ENCODE measurements at regions not wholly inside any gene's neighbourhood (a gene's known extent, or its start where the extent isn't known, plus 50 kb on each side); places are given as distances from the start of the nearest gene placed in this dataset.
"Not testable (repeated sequence)": the region's sequence is repeated elsewhere in the genome, so short reads cannot be mapped to it uniquely, and the experiment has no call there.

DNA sequence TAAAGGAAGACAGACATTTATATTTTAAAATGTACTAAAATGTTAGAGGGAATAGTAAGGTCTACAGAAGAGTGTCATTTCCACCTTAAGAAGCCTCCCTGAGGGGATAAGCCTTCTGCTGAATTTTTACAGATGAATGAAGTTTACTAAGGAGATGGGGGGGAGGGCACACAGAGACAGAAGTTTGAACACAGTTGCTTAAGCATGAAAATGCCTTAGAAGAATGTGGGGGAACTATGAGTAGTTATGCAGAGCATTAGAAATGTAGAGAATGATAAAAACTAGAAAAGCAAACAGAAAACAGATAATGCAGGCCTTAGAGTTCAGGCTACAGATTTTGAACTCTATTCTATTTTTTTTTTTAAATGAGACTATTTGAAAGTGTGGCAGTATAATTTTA, 232.2 kb upstream of the VLDLR start:
- H3K36me3 ChIP-seq (ENCODE audit: control insufficient read depth in 2 of 2, insufficient read depth in 2 of 2, low read length in 1 of 2) = no peaks in the 10 kb centered on the region
- H3K9me3 ChIP-seq (ENCODE audit: control insufficient read depth in 2 of 2, insufficient read depth in 1 of 2, low read length in 1 of 2) = no peaks in the 10 kb centered on the region
- no peak for DNase-seq (ENCODE audit: low read depth in 6 of 9, low spot score in 9 of 9)
- H3K4me1 ChIP-seq (ENCODE audit: control insufficient read depth in 2 of 2, insufficient read depth in 2 of 2, low read length in 2 of 2) = no peaks in the 10 kb centered on the region
- no peak overlapping the region for H3K4me3 ChIP-seq (ENCODE audit: low read length in 2 of 2)
- H3K27me3 ChIP-seq (ENCODE audit: control insufficient read depth in 2 of 2, insufficient read depth in 1 of 2, low read length in 1 of 2) = no peaks in the 10 kb centered on the region
- H3K27ac ChIP-seq (ENCODE audit: low read depth in 1 of 2, low read length in 1 of 2) = no peak overlapping the region

DNA sequence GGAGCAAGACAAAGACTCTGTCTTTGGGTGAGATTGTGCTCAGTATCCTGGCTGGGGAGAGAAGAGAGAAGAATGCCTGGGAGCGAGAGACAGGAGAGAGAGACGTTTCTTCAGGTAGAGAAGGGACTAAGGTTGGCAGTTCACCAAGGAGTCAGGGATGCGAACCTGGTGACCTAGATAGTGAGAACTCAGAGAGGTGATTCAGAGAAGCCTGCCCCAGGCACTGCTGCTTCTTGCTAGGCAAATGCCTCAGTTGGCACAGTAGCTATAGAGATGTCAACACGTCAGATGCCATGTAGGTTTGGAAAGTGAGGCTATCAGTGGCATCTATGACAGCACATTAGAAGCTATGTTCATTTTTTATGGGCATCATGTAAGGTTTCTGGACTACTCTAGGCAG, 231.6 kb upstream of the VLDLR start:
- H3K4me1 ChIP-seq (ENCODE audit: control insufficient read depth in 2 of 2, insufficient read depth in 2 of 2, low read length in 2 of 2) = no peaks in the 10 kb centered on the region
- H3K36me3 ChIP-seq (ENCODE audit: control insufficient read depth in 2 of 2, insufficient read depth in 2 of 2, low read length in 1 of 2) = no peaks in the 10 kb centered on the region
- H3K27ac ChIP-seq (ENCODE audit: low read depth in 1 of 2, low read length in 1 of 2) = no peak overlapping the region
- 97% methylated on average over 4 of the region's 4 CpGs for WGBS
- no peak for DNase-seq (ENCODE audit: low read depth in 6 of 9, low spot score in 9 of 9)
- H3K4me3 ChIP-seq (ENCODE audit: low read length in 2 of 2) = no peak overlapping the region
- H3K27me3 ChIP-seq (ENCODE audit: control insufficient read depth in 2 of 2, insufficient read depth in 1 of 2, low read length in 1 of 2) = no peaks in the 10 kb centered on the region
- no peaks in the 10 kb centered on the region for H3K9me3 ChIP-seq (ENCODE audit: control insufficient read depth in 2 of 2, insufficient read depth in 1 of 2, low read length in 1 of 2)

DNA sequence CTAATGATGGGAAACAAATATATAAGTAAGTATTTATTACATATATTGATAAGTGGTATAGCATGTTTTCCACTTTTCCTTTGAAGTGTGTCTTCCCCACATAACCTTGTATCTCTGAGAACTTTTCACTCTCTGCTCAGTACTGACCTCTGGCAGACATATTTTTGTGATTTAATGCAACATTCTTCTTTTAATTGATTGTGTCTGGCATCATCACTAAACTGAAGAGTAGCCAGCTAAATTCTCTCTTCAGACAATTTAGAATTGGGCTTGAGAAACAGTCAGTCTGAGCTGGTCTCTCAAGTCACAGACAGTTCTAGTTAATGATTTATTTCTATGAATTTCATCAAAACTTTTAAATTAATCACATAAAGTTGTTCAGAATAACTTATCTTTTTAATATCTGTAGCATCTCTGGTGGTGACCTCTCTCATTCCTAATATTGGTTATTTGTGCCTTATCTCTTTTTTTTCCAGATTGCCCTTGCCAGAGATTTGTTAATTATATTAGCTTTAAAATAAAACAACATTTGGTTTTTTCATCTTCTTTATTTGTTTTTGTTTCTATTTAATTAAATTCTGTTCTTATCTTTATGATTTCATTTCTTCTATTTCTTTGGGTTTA, 230.0 kb upstream of the VLDLR start:
- H3K9me3 ChIP-seq (ENCODE audit: control insufficient read depth in 2 of 2, insufficient read depth in 1 of 2, low read length in 1 of 2); DNase-seq (ENCODE audit: low read depth in 6 of 9, low spot score in 9 of 9); H3K4me1 ChIP-seq (ENCODE audit: control insufficient read depth in 2 of 2, insufficient read depth in 2 of 2, low read length in 2 of 2): not testable (repeated sequence)

DNA sequence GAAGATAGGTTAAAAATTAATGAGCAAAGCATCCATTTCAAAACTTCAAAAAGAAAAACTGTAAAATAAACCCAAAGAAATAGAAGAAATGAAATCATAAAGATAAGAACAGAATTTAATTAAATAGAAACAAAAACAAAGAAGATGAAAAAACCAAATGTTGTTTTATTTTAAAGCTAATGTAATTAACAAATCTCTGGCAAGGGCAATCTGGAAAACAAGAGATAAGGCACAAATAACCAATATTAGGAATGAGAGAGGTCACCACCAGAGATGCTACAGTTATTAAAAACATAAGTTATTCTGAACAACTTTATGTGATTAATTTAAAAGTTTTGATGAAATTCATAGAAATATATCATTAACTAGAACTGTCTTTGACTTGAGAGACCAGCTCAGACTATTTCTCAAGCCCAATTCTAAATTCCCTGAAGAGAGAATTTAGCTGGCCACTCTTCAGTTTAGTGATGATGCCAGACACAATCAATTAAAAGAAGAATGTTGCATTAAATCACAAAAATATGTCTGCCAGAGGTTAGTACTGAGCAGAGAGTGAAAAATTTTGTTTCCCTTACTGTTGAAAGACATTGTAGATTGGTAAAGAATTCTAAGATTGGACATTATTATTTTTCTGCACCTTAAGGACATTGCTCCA, 227.4 kb upstream of the VLDLR start:
- not testable (repeated sequence) for H3K36me3 ChIP-seq (ENCODE audit: control insufficient read depth in 2 of 2, insufficient read depth in 2 of 2, low read length in 1 of 2); H3K9me3 ChIP-seq (ENCODE audit: control insufficient read depth in 2 of 2, insufficient read depth in 1 of 2, low read length in 1 of 2); DNase-seq (ENCODE audit: low read depth in 6 of 9, low spot score in 9 of 9); H3K27ac ChIP-seq (ENCODE audit: low read depth in 1 of 2, low read length in 1 of 2); H3K4me1 ChIP-seq (ENCODE audit: control insufficient read depth in 2 of 2, insufficient read depth in 2 of 2, low read length in 2 of 2); H3K27me3 ChIP-seq (ENCODE audit: control insufficient read depth in 2 of 2, insufficient read depth in 1 of 2, low read length in 1 of 2); H3K4me3 ChIP-seq (ENCODE audit: low read length in 2 of 2)

More for the DNA sequence above, 230.0 kb upstream of the VLDLR start:
- not testable (repeated sequence) for H3K27me3 ChIP-seq (ENCODE audit: control insufficient read depth in 2 of 2, insufficient read depth in 1 of 2, low read length in 1 of 2); H3K36me3 ChIP-seq (ENCODE audit: control insufficient read depth in 2 of 2, insufficient read depth in 2 of 2, low read length in 1 of 2); H3K4me3 ChIP-seq (ENCODE audit: low read length in 2 of 2); H3K27ac ChIP-seq (ENCODE audit: low read depth in 1 of 2, low read length in 1 of 2)

DNA sequence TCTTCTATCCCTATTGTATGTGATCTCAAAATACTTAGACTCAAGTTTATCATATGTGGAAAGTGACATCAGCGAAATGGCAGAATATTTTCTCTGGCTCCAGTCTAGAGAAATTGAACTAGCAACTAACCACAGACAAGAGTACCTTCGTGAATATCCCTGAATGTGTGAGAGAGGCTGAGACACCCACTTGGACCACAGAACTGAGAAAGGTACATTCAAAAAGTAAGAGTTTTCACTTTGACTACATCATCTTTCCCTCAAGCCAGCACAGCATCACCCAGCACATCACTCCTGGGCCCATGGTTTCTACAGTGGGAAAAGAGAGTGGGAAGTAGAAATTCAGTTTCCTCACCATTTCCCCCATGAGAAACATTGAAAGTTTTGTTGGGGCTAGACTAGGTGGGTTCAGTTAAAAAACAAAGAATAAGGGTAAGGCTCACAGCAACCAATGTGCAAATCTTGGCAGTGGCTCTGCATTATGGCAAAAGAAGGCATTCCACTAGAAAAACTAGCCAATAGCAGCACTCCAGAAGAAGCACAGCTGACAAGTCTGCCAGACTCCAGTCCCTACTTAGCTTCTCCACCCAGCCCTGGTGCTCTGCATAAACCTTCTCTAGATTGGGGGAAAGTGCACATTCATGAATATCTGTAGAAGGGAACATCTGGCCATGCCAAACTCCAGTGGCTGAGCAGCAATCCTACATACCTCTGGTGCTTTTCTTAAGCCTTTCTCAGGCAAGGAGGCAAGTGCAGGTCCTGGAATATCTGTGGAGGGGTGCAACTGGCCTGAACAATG, 225.6 kb upstream of the VLDLR start:
- no peak for DNase-seq (ENCODE audit: low read depth in 6 of 9, low spot score in 9 of 9)
- Histone ChIP-seq H3K4me3 (ENCODE audit: low read length in 2 of 2) (no peak overlapping the region), H3K27ac (ENCODE audit: low read depth in 1 of 2, low read length in 1 of 2) (no peak overlapping the region), H3K4me1 (ENCODE audit: control insufficient read depth in 2 of 2, insufficient read depth in 2 of 2, low read length in 2 of 2) (no peaks in the 10 kb centered on the region), H3K27me3 (ENCODE audit: control insufficient read depth in 2 of 2, insufficient read depth in 1 of 2, low read length in 1 of 2) (no peaks in the 10 kb centered on the region), H3K36me3 (ENCODE audit: control insufficient read depth in 2 of 2, insufficient read depth in 2 of 2, low read length in 1 of 2) (no peaks in the 10 kb centered on the region), H3K9me3 (ENCODE audit: control insufficient read depth in 2 of 2, insufficient read depth in 1 of 2, low read length in 1 of 2) (no peaks in the 10 kb centered on the region)
- WGBS = 86% methylated on average over 2 of the region's 2 CpGs

DNA sequence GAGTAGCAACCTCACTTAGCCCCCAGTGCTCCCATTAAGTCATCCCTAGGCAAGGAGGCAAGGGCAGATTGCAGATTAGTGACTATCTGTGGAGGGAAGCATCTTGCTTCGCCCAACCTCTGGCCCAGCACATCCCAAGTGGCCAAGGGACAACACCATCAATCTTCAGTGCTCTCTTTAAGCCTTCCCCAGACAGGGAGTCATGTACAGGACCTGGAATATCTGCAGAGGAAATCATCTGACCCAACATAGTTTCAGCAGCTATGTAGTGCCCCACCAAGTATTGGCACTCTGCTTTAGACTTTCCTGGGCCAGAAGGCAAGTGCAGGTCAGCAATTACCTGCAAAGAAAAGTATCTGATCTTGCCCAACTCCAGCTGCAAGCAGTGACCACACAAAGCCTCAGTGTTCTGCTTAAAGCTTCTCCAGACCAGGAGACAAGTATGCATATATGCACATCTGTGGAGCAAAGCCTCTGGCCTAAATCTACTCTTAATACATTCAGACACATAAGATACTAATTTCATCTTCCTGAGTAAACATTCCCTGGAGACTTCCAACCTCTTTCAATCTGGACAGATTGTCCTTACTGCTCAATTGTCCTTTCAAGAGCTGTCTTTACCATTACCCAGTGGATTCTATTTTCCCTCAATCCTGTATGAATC, 224.8 kb upstream of the VLDLR start:
- WGBS = 39% methylated on average over 1 of the region's 1 CpG
- H3K4me3 ChIP-seq (ENCODE audit: low read length in 2 of 2) = no peak overlapping the region
- no peaks in the 10 kb centered on the region for H3K9me3 ChIP-seq (ENCODE audit: control insufficient read depth in 2 of 2, insufficient read depth in 1 of 2, low read length in 1 of 2)
- no peak for DNase-seq (ENCODE audit: low read depth in 6 of 9, low spot score in 9 of 9)
- no peaks in the 10 kb centered on the region for H3K36me3 ChIP-seq (ENCODE audit: control insufficient read depth in 2 of 2, insufficient read depth in 2 of 2, low read length in 1 of 2)
- H3K27ac ChIP-seq (ENCODE audit: low read depth in 1 of 2, low read length in 1 of 2) = no peak overlapping the region
- H3K27me3 ChIP-seq (ENCODE audit: control insufficient read depth in 2 of 2, insufficient read depth in 1 of 2, low read length in 1 of 2) = no peaks in the 10 kb centered on the region
- H3K4me1 ChIP-seq (ENCODE audit: control insufficient read depth in 2 of 2, insufficient read depth in 2 of 2, low read length in 2 of 2) = no peaks in the 10 kb centered on the region

DNA sequence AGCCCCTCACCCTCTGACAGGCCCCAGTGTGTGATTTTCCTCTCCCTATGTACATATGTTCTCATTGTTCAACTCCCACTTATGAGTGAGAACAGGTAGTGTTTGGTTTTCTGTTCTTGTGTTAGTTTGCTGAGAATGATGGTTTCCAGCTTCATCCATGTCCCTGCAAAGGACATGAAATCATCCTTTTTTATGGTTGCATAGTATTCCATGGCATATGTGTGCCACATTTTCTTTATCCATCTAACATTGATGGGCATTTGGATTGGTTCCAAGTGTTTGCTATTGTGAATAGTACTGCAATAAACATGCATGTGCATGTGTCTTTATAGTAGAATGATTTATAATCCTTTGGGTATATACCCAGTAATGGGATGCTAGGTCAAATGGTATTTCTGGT, 223.7 kb upstream of the VLDLR start:
- H3K4me1 ChIP-seq (ENCODE audit: control insufficient read depth in 2 of 2, insufficient read depth in 2 of 2, low read length in 2 of 2); H3K36me3 ChIP-seq (ENCODE audit: control insufficient read depth in 2 of 2, insufficient read depth in 2 of 2, low read length in 1 of 2); DNase-seq (ENCODE audit: low read depth in 6 of 9, low spot score in 9 of 9); H3K27me3 ChIP-seq (ENCODE audit: control insufficient read depth in 2 of 2, insufficient read depth in 1 of 2, low read length in 1 of 2); H3K4me3 ChIP-seq (ENCODE audit: low read length in 2 of 2); H3K27ac ChIP-seq (ENCODE audit: low read depth in 1 of 2, low read length in 1 of 2); H3K9me3 ChIP-seq (ENCODE audit: control insufficient read depth in 2 of 2, insufficient read depth in 1 of 2, low read length in 1 of 2): not testable (repeated sequence)

DNA sequence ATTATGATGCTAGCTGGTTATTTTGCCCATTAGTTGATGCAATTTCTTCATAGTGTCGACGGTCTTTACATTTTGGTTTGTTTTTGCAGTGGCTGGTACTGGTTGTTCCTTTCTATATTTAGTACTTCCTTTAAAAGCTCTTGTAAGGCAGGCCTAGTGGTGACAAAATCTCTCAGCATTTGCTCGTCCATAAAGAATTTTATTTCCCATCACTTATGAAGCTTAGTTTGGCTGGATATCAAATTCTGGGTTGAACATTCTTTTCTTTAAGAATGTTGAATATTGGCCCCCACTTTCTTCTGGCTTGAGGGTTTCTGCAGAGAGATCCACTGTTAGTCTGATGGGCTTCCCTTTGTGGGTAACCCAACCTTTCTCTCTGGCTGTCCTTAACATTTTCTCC, 219.8 kb upstream of the VLDLR start:
- not testable (repeated sequence) for H3K9me3 ChIP-seq (ENCODE audit: control insufficient read depth in 2 of 2, insufficient read depth in 1 of 2, low read length in 1 of 2); DNase-seq (ENCODE audit: low read depth in 6 of 9, low spot score in 9 of 9); H3K4me3 ChIP-seq (ENCODE audit: low read length in 2 of 2); H3K4me1 ChIP-seq (ENCODE audit: control insufficient read depth in 2 of 2, insufficient read depth in 2 of 2, low read length in 2 of 2); H3K36me3 ChIP-seq (ENCODE audit: control insufficient read depth in 2 of 2, insufficient read depth in 2 of 2, low read length in 1 of 2); H3K27me3 ChIP-seq (ENCODE audit: control insufficient read depth in 2 of 2, insufficient read depth in 1 of 2, low read length in 1 of 2); H3K27ac ChIP-seq (ENCODE audit: low read depth in 1 of 2, low read length in 1 of 2)
- WGBS = 70% methylated on average over 3 of the region's 3 CpGs

DNA sequence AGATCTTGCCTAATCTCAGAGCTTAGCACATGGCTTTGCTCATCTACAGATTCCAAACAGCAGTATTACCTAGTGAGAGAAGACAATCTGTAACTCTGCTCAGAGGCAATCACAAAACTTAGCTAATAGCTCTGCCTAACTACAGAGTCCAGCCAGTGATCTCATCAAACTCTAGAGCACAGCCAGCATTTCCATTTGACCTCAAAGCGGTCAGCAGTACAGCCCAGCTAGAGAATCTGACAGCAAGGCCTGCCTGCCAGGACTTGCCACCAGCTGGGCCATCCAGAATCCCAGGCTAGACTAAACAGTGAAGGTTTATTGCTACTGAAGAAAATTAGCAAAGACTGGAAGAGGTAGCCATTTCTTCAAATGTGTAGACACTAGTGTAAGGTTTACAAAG, 217.9 kb upstream of the VLDLR start:
- Histone ChIP-seq H3K9me3 (ENCODE audit: control insufficient read depth in 2 of 2, insufficient read depth in 1 of 2, low read length in 1 of 2) (peaks cover 0 to 8% of the 10 kb centered on the region in 2 donors), H3K4me3 (ENCODE audit: low read length in 2 of 2) (no peak overlapping the region), H3K27me3 (ENCODE audit: control insufficient read depth in 2 of 2, insufficient read depth in 1 of 2, low read length in 1 of 2) (no peaks in the 10 kb centered on the region), H3K27ac (ENCODE audit: low read depth in 1 of 2, low read length in 1 of 2) (no peak overlapping the region), H3K4me1 (ENCODE audit: control insufficient read depth in 2 of 2, insufficient read depth in 2 of 2, low read length in 2 of 2) (no peaks in the 10 kb centered on the region), H3K36me3 (ENCODE audit: control insufficient read depth in 2 of 2, insufficient read depth in 2 of 2, low read length in 1 of 2) (no peaks in the 10 kb centered on the region)
- no peak for DNase-seq (ENCODE audit: low read depth in 6 of 9, low spot score in 9 of 9)
- WGBS = 0% methylated on average over 1 of the region's 1 CpG
